GM12878 (cell line): ENCODE measurements at regions not wholly inside any gene's neighbourhood (a gene's known extent, or its start where the extent isn't known, plus 50 kb on each side); places are given as distances from the start of the nearest gene placed in this dataset.

Experiments
- ATAC-seq: fragments of 200-7000 bp; cut with Tn5 transposase; 3 replicates; pipeline ENCODE4 v1.9.1; 2020; ENCODE audit warnings: mild to moderate bottlenecking, moderate library complexity
- BruUV-seq: library from RNA; stranded (reverse); fragments of 400-500 nt; replicated peaks from 2 replicates; lab custom pipeline; 2021; lab: Mats Ljungman, UMichigan
- CTCF ChIA-PET: fragments of 300-600 bp; sonication (Branson Sonifier 250); formaldehyde crosslinking; extraction: SDS; loops from one replicate; lab custom pipeline; 2021; ENCODE audit warnings: inconsistent platforms; lab: Yijun Ruan, JAX
- POLR2A ChIA-PET: fragments of 350-600 bp; formaldehyde crosslinking; extraction: SDS; loops from one replicate; lab custom pipeline; 2021; ENCODE audit warnings: inconsistent platforms; lab: Charles Lee
- RAD21 ChIA-PET: fragments of 300-600 bp; sonication (Branson Sonifier 250); formaldehyde crosslinking; loops from one replicate; lab custom pipeline; 2023; ENCODE audit warnings: antibody characterized with exemption; ENCODE audit not compliant: unreplicated experiment; lab: Charles Lee
- SMC1A ChIA-PET: fragments of 300-600 bp; sonication (Branson Sonifier 250); formaldehyde crosslinking; loops from one replicate; lab custom pipeline; 2023; ENCODE audit not compliant: unreplicated experiment, uncharacterized antibody; lab: Charles Lee
- DNase-seq: peaks from one replicate; pipeline ENCODE4 v3.0.0-alpha.2; 2011; ENCODE audit warnings: low read depth, low spot score
- FAIRE-seq: peaks from 3 replicates; lab custom pipeline; 2011; peaks lifted over from hg19 to GRCh38; lab: Jason Lieb, UNC
- H2AFZ ChIP-seq: 2 replicates; pipeline ENCODE4 v1.6.0; 2011; ENCODE audit warnings: low read depth, low read length, control low read depth; ENCODE audit not compliant: control insufficient read depth
- H3K27ac ChIP-seq: 2 replicates; pipeline ENCODE4 v1.5.1; 2011; ENCODE audit warnings: control low read depth; ENCODE audit not compliant: control insufficient read depth, insufficient read depth
- H3K27me3 ChIP-seq, 2 experiments: replicated peaks in 1 of 2; 2 replicates each; pipeline versions ENCODE4 v1.6.0 to v1.6.1; 2011; ENCODE audit warnings: low read length in 1 of 2; ENCODE audit not compliant: control insufficient read depth in 2 of 2, insufficient read depth in 2 of 2
- H3K36me3 ChIP-seq, 2 experiments: 2 replicates each; pipeline ENCODE4 v1.5.1; 2011; ENCODE audit warnings: low read length in 1 of 2; ENCODE audit not compliant: control insufficient read depth in 2 of 2, insufficient read depth in 2 of 2
- H3K4me1 ChIP-seq: 2 replicates; pipeline ENCODE4 v1.6.1; 2011; ENCODE audit warnings: mild to moderate bottlenecking, low read length, moderate library complexity, mixed read lengths; ENCODE audit not compliant: control insufficient read depth, insufficient read depth
- H3K4me2 ChIP-seq: 2 replicates; pipeline ENCODE4 v1.6.0; 2011; ENCODE audit warnings: control low read depth; ENCODE audit not compliant: control insufficient read depth, insufficient read depth
- H3K4me3 ChIP-seq: fragments of 200-600 bp; sonication (generic); 2 replicates; pipeline ENCODE4 v1.5.1; 2016
- H3K79me2 ChIP-seq: 2 replicates; pipeline ENCODE4 v1.6.0; 2011; ENCODE audit warnings: low read length; ENCODE audit not compliant: control insufficient read depth, insufficient read depth
- H3K9ac ChIP-seq: 2 replicates; pipeline ENCODE4 v1.8.0; 2011; ENCODE audit warnings: low read length, control low read depth, mixed read lengths; ENCODE audit not compliant: control insufficient read depth, insufficient read depth
- H3K9me3 ChIP-seq: replicated peaks from 3 replicates; pipeline ENCODE4 v1.5.1; 2011; ENCODE audit warnings: mild to moderate bottlenecking, low read length; ENCODE audit not compliant: control insufficient read depth, insufficient read depth
- H4K20me1 ChIP-seq: 2 replicates; pipeline ENCODE4 v1.6.0; 2011; ENCODE audit not compliant: control insufficient read depth, insufficient read depth
- CHD1 ChIP-seq: IDR thresholded peaks from 2 replicates; pipeline ENCODE4 v1.6.1; 2012; ENCODE audit warnings: low read depth, low read length, improper control_type of control experiment
- MTA2 ChIP-seq: fragments of 450-650 bp; IDR thresholded peaks from 2 replicates; pipeline ENCODE4 v1.6.1; 2016; ENCODE audit warnings: low read depth, mild to moderate bottlenecking, moderate library complexity
- MXI1 ChIP-seq: fragments of 150-350 bp; IDR thresholded peaks from 2 replicates; pipeline ENCODE4 v1.6.1; 2011; ENCODE audit warnings: low read depth, mild to moderate bottlenecking, inconsistent platforms, low read length, improper control_type of control experiment
- NFXL1 ChIP-seq: fragments of 450-650 bp; IDR thresholded peaks from 2 replicates; pipeline ENCODE4 v1.6.1; 2017; ENCODE audit warnings: antibody characterized with exemption, mild to moderate bottlenecking, borderline replicate concordance
- NR2F1 ChIP-seq: fragments of 450-650 bp; conservative IDR thresholded peaks from 2 replicates; pipeline ENCODE4 v1.6.1; 2017; ENCODE audit warnings: mild to moderate bottlenecking
- RCOR1 ChIP-seq: conservative IDR thresholded peaks from 2 replicates; pipeline ENCODE4 v1.6.1; 2012; ENCODE audit warnings: low read depth, low read length, improper control_type of control experiment
- SMARCA5 ChIP-seq: fragments of 450-650 bp; IDR thresholded peaks from 2 replicates; pipeline ENCODE4 v1.6.1; 2017; ENCODE audit warnings: mild to moderate bottlenecking
- ZBED1 ChIP-seq: IDR thresholded peaks from 2 replicates; pipeline ENCODE4 v1.6.1; 2016; ENCODE audit warnings: borderline replicate concordance
- ZBTB4 ChIP-seq: fragments of 450-650 bp; formaldehyde crosslinking; IDR thresholded peaks from 2 replicates; pipeline ENCODE4 v1.4.0; 2022; ENCODE audit warnings: mild to moderate bottlenecking, moderate library complexity
- ZNF384 ChIP-seq: IDR thresholded peaks from 2 replicates; pipeline ENCODE4 v1.6.1; 2012; ENCODE audit warnings: low read depth, mild to moderate bottlenecking, low read length, improper control_type of control experiment, borderline replicate concordance
- ZNF687 ChIP-seq: fragments of 450-650 bp; IDR thresholded peaks from 2 replicates; pipeline ENCODE4 v1.6.1; 2017; ENCODE audit warnings: mild to moderate bottlenecking, moderate library complexity
- ZSCAN29 ChIP-seq: fragments of 450-650 bp; IDR thresholded peaks from 2 replicates; pipeline ENCODE4 v1.6.1; 2017; ENCODE audit warnings: mild to moderate bottlenecking, moderate library complexity
- WGBS: methylation state at CpG from one replicate; pipeline ENCODE4 v1.1.6; 2016; ENCODE audit warnings: low lambda C conversion rate; ENCODE audit not compliant: insufficient replicate concordance, insufficient coverage; ENCODE audit errors: missing lambda C conversion rate; 5-methylcytosine and 5-hydroxymethylcytosine counted together
- in situ Hi-C: fragments of 300-500 bp; cut with MboI; formaldehyde crosslinking; loops from 9 replicates; pipeline ENCODE4 v1.14.3; 2018; ENCODE audit warnings: mixed read lengths
- intact Hi-C: fragments of 100-400 bp; cut with micrococcal nuclease; formaldehyde crosslinking; loops from one replicate; pipeline ENCODE4 v1.14.2; 2022; ENCODE audit not compliant: unreplicated experiment

DNA sequence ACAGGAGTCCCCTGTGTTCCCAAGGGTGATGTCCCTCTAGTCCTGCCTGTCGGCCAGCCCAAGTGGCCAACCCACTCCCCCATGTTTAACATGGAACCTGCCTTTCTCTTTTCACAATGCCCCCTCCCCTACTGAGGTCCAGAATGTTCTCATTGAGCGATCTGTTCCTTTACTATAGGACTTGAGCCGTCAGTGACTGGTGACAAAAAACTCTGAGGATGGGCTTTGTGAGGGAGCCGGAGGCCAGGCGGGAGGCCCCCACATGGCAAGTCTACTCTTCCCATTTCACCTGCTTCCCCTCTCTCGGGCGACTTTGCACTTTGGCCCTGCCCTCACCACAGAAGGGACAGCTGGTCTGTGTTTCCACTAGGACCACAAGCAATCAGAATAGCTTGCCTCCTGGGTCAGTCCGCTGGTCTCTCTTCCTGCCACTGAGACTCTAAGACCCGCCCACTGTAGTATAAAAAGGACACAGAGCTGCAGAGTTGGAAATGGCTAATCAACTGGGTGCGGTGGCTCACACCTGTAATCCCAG, 146.5 kb upstream of the RAB12 start:
- FAIRE-seq (no peak), ATAC-seq (no peak), DNase-seq (no peak)
- Histone ChIP-seq H3K9me3 (no peaks in the 10 kb centered on the region), H4K20me1 (no peaks in the 10 kb centered on the region), H3K4me1 (no peaks in the 10 kb centered on the region), H3K79me2 (no peaks in the 10 kb centered on the region), H3K4me2 (no peak overlapping the region), H3K27me3 (peaks cover 0 to 3% of the 10 kb centered on the region in 2 experiments; a peak in 2 of 4 replicates), H3K9ac (no peak overlapping the region), H3K27ac (no peak overlapping the region), H3K36me3 (no peaks in the 10 kb centered on the region), H2AFZ (no peak overlapping the region), H3K4me3 (no peak overlapping the region)
- intact Hi-C loops, result no loop called here
- RAD21 ChIA-PET, result no interaction called here
- TF ChIP-seq ZNF687, result no peak
- TF ChIP-seq NFXL1, result no peak
- no TSS peak for BruUV-seq
- in situ Hi-C loops, result no loop called here
- CTCF ChIA-PET, result no interaction called here
- POLR2A ChIA-PET, result no interaction called here
- 38% methylated on average over 10 of the region's 10 CpGs for WGBS
- SMC1A ChIA-PET, result no interaction called here

GRCh38 chr18:8463791-8464190, 145.4 kb upstream of the RAB12 start:
- RAD21 ChIA-PET, result no interaction called here
- no peak for FAIRE-seq
- intact Hi-C loops, result no loop called here
- TF ChIP-seq ZNF384 (no peak), SMARCA5 (no peak), NR2F1 (no peak), RCOR1 (no peak), MXI1 (no peak), CHD1 (no peak), ZSCAN29 (no peak), MTA2 (no peak), ZBED1 (no peak), ZBTB4 (CRISPR knock-in tag) (no peak)

More at GRCh38 chr18:8463791-8464190, 145.4 kb upstream of the RAB12 start:
- POLR2A ChIA-PET, result no interaction called here
- 13% methylated on average over 3 of the region's 3 CpGs for WGBS
- Histone ChIP-seq H3K4me2 (no peak overlapping the region), H3K27ac (no peak overlapping the region), H3K9me3 (no peaks in the 10 kb centered on the region), H2AFZ (no peak overlapping the region), H4K20me1 (no peaks in the 10 kb centered on the region), H3K4me3 (no peak overlapping the region), H3K36me3 (no peaks in the 10 kb centered on the region), H3K79me2 (no peaks in the 10 kb centered on the region), H3K4me1 (no peaks in the 10 kb centered on the region), H3K27me3 (peaks cover 0 to 3% of the 10 kb centered on the region in 2 experiments; a peak in 2 of 4 replicates), H3K9ac (no peak overlapping the region)
- DNase-seq (no peak), ATAC-seq (no peak)
- no TSS peak for BruUV-seq
- SMC1A ChIA-PET, result interaction anchor here (0.7 to 1.0 kb wide), 2 partner anchors 9 to 753 kb away, joined by 3 read pairs; no protein-coding TSS in a partner anchor
- in situ Hi-C loops, result no loop called here
- CTCF ChIA-PET, result no interaction called here
